ENCODE measurements at regions not wholly inside any gene's neighbourhood (a gene's known extent, or its start where the extent isn't known, plus 50 kb on each side); places are given as distances from the start of the nearest gene placed in this dataset.

DNA sequence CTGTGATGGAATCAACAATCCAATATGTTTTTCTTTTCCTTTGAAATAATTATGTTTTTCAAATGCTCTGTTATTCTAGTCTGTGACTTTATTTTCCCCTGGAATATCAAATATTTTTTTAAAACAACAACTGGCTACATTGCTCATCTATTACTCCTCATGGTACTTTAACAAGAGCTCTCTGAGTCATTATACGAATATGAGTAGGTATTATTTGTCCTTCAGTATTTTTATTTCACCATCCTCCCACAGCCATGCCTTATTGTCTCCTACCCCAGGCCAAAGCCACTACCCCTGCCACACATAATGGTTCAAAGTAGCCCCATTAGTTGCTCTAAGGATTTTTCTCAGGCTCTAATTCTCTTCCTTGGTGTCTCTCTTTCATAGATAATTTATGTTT, 1572.3 kb downstream of the CDH8 start:
- H3K4me3 ChIP-seq, result no peak overlapping the region
- H3K27ac ChIP-seq, result no peak overlapping the region
- 80 to 84% methylated on average over 1 of the region's 1 CpG for WGBS, 2 donors
- no peaks in the 10 kb centered on the region for H3K4me1 ChIP-seq
- no peak for DNase-seq
- TF ChIP-seq POLR2A (IDR thresholded peaks at IDR 0.05), result no peak
- TF ChIP-seq EP300 (IDR thresholded peaks at IDR 0.05), result no peak
- TF ChIP-seq, protein P1, sequence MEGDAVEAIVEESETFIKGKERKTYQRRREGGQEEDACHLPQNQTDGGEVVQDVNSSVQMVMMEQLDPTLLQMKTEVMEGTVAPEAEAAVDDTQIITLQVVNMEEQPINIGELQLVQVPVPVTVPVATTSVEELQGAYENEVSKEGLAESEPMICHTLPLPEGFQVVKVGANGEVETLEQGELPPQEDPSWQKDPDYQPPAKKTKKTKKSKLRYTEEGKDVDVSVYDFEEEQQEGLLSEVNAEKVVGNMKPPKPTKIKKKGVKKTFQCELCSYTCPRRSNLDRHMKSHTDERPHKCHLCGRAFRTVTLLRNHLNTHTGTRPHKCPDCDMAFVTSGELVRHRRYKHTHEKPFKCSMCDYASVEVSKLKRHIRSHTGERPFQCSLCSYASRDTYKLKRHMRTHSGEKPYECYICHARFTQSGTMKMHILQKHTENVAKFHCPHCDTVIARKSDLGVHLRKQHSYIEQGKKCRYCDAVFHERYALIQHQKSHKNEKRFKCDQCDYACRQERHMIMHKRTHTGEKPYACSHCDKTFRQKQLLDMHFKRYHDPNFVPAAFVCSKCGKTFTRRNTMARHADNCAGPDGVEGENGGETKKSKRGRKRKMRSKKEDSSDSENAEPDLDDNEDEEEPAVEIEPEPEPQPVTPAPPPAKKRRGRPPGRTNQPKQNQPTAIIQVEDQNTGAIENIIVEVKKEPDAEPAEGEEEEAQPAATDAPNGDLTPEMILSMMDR (IDR thresholded peaks at IDR 0.05), result no peak
- no peak for TF ChIP-seq POLR2AphosphoS5 (IDR thresholded peaks at IDR 0.05)
- H3K36me3 ChIP-seq, result no peaks in the 10 kb centered on the region
- H3K27me3 ChIP-seq, result no peaks in the 10 kb centered on the region
- H3K9me3 ChIP-seq, result no peaks in the 10 kb centered on the region
- no peak for ATAC-seq (ENCODE audit: low FRiP score in 2 of 2)

DNA sequence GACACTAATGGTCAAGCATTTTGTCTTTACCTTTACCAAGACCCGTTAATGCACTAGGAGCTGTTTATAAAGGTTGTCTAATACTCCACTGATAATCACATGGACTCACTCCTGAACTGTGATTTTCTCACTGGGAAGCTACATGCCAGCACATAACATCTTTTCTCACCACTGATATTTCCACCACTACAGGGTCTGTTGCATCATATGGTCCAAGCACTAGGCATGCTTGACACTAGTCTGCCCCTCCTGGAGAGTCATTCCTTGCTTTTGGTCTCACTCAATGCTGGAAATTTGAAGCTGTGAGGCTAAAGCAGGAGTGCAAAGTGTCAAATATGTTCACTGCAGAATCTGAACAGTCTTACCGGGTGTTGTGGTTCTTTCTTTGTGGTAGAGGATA, 1576.8 kb downstream of the CDH8 start:
- H3K4me1 ChIP-seq, result no peaks in the 10 kb centered on the region
- no peak overlapping the region for H3K27ac ChIP-seq
- TF ChIP-seq POLR2AphosphoS5 (IDR thresholded peaks at IDR 0.05) (no peak), POLR2A (IDR thresholded peaks at IDR 0.05) (no peak), EP300 (IDR thresholded peaks at IDR 0.05) (no peak)
- TF ChIP-seq, protein P1 (IDR thresholded peaks at IDR 0.05), result no peak
- no peaks in the 10 kb centered on the region for H3K36me3 ChIP-seq
- no peak for DNase-seq
- no peaks in the 10 kb centered on the region for H3K27me3 ChIP-seq
- no peaks in the 10 kb centered on the region for H3K9me3 ChIP-seq
- no peak overlapping the region for H3K4me3 ChIP-seq
- WGBS, 2 donors, result 85 to 91% methylated on average over 2 of the region's 2 CpGs
- no peak for ATAC-seq (ENCODE audit: low FRiP score in 2 of 2)

DNA sequence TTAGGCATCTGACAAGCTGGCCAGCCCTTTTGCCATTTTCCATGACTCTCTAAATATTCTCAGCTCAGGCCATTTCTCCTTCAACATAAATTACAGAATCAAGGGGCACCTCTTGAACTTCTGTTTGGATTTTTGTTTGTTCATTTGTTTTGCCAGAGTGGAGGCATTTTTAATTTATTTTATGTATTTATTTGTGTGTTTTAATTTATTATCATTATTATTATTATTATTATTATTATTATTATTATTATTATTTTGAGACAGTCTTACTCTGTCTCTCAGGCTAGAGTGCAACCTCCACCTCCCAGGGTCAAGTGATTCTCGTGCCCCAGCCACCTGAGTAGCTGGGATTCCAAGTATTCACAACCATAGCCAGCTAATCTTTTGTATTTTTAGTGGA, 1578.0 kb downstream of the CDH8 start:
- TF ChIP-seq, protein P1 (IDR thresholded peaks at IDR 0.05), result no peak
- TF ChIP-seq POLR2AphosphoS5 (IDR thresholded peaks at IDR 0.05) (no peak), POLR2A (IDR thresholded peaks at IDR 0.05) (no peak), EP300 (IDR thresholded peaks at IDR 0.05) (no peak)
- Histone ChIP-seq H3K9me3 (no peaks in the 10 kb centered on the region), H3K27ac (no peak overlapping the region), H3K4me1 (no peaks in the 10 kb centered on the region), H3K27me3 (no peaks in the 10 kb centered on the region), H3K36me3 (no peaks in the 10 kb centered on the region), H3K4me3 (no peak overlapping the region)
- WGBS, 2 donors, result 48 to 53% methylated on average over 1 of the region's 1 CpG
- DNase-seq (no peak), ATAC-seq (ENCODE audit: low FRiP score in 2 of 2) (no peak)

DNA sequence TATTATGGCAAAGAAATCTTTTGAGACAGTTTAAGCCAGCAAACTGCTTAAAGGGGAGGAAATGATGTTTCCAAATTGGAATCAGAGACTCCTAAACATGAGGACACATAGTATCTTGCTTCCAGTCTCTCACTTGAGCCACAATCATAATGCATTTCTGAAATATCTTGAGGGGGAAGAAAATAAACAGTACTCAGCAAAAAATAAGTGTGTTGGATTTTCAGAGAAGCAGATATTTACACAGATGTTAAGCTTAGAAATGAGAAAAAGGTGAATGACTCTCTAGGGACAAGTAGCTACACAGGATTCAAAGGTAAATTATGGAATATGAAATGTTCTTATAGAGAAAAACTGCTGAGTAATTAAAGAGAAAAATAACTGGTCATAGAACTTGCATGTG, 1583.6 kb downstream of the CDH8 start:
- Histone ChIP-seq H3K27me3 (no peaks in the 10 kb centered on the region), H3K4me1 (no peaks in the 10 kb centered on the region), H3K27ac (no peak overlapping the region), H3K36me3 (no peaks in the 10 kb centered on the region), H3K9me3 (no peaks in the 10 kb centered on the region), H3K4me3 (no peak overlapping the region)
- ATAC-seq (ENCODE audit: low FRiP score in 2 of 2) (no peak), DNase-seq (no peak)
- no peak for TF ChIP-seq EP300 (IDR thresholded peaks at IDR 0.05)

DNA sequence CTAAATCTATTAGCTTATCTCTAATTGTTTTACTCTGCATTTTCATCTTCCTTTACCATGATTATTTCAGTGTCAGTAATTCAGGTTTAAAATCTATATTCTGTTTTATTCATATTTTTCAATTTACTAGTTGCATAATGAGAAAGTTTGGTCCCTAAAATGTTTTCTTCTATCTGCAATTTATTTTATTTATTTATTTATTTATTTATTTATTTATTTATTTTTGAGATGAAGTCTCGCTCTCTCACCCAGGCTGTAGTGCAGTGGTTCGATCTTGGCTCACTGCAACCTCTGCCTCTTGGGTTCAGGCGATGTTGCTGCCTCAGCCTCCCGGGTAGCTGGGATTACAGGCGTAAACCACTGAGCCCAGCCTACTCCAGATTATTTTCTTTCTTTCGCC, 1597.3 kb downstream of the CDH8 start:
- Histone ChIP-seq H3K9me3 (no peaks in the 10 kb centered on the region), H3K4me3 (no peak overlapping the region)

More for the DNA sequence above, 1597.3 kb downstream of the CDH8 start:
- DNase-seq (no peak), ATAC-seq (ENCODE audit: low FRiP score in 2 of 2) (no peak)
- TF ChIP-seq POLR2A (IDR thresholded peaks at IDR 0.05) (no peak), EP300 (IDR thresholded peaks at IDR 0.05) (no peak), POLR2AphosphoS5 (IDR thresholded peaks at IDR 0.05) (no peak)
- TF ChIP-seq, protein P1 (IDR thresholded peaks at IDR 0.05), result no peak
- no peaks in the 10 kb centered on the region for H3K27me3 ChIP-seq
- no peak overlapping the region for H3K27ac ChIP-seq
- 75 to 87% methylated on average over 6 of the region's 6 CpGs for WGBS, 2 donors
- H3K4me1 ChIP-seq, result no peaks in the 10 kb centered on the region
- no peaks in the 10 kb centered on the region for H3K36me3 ChIP-seq

Measured in upper lobe of left lung (tissue), 6 donors.